KMS-11 (cell line): ENCODE measurements at regions not wholly inside any gene's neighbourhood (a gene's known extent, or its start where the extent isn't known, plus 50 kb on each side); places are given as distances from the start of the nearest gene placed in this dataset.

Experiments used
- H2AFZ ChIP-seq: fragments of 200-600 bp; sonication (generic); 2 replicates; pipeline ENCODE4 v1.6.1; 2016; ENCODE audit warnings: antibody characterized with exemption, mixed run types, low read depth
- H3K27ac ChIP-seq: fragments of 200-600 bp; sonication (generic); 2 replicates; pipeline ENCODE4 v1.6.1; 2016; ENCODE audit warnings: mild to moderate bottlenecking, mixed run types
- H3K27me3 ChIP-seq: fragments of 200-600 bp; sonication (generic); 2 replicates; pipeline ENCODE4 v1.6.1; 2017; ENCODE audit warnings: mild to moderate bottlenecking, low read depth, mixed run types, moderate library complexity; ENCODE audit not compliant: insufficient read depth
- H3K36me3 ChIP-seq: fragments of 200-600 bp; sonication (generic); 2 replicates; pipeline ENCODE4 v1.6.1; 2017; ENCODE audit warnings: mild to moderate bottlenecking, mixed run types; ENCODE audit not compliant: insufficient read depth
- H3K4me1 ChIP-seq: fragments of 200-600 bp; sonication (generic); 2 replicates; pipeline ENCODE4 v1.6.1; 2016; ENCODE audit warnings: mild to moderate bottlenecking, low read depth, mixed run types; ENCODE audit not compliant: poor library complexity, severe bottlenecking
- H3K4me2 ChIP-seq: fragments of 200-600 bp; sonication (generic); 2 replicates; pipeline ENCODE4 v1.7.0; 2016; ENCODE audit warnings: mild to moderate bottlenecking, mixed run types
- H3K4me3 ChIP-seq: fragments of 200-600 bp; sonication (generic); IDR thresholded peaks from 2 replicates; pipeline ENCODE4 v1.6.1; 2017; ENCODE audit warnings: low read depth, low read length, mixed read lengths; ENCODE audit not compliant: insufficient read depth
- H3K79me2 ChIP-seq: fragments of 200-600 bp; sonication (generic); 2 replicates; pipeline ENCODE4 v1.6.1; 2016; ENCODE audit warnings: low read depth, mixed run types; ENCODE audit not compliant: insufficient read depth
- H3K9ac ChIP-seq: fragments of 200-600 bp; sonication (generic); 2 replicates; pipeline ENCODE4 v1.6.1; 2016; ENCODE audit warnings: mild to moderate bottlenecking, mixed run types
- H4K20me1 ChIP-seq: fragments of 200-600 bp; sonication (generic); 2 replicates; pipeline ENCODE4 v1.6.1; 2016; ENCODE audit warnings: mild to moderate bottlenecking, mixed run types; ENCODE audit not compliant: insufficient read depth
- CTCF ChIP-seq: fragments of 200-600 bp; sonication (generic); conservative IDR thresholded peaks from 2 replicates; pipeline ENCODE4 v1.6.1; 2017; ENCODE audit warnings: low read depth, mild to moderate bottlenecking, antibody characterized with exemption, low read length, moderate library complexity, mixed read lengths

DNA sequence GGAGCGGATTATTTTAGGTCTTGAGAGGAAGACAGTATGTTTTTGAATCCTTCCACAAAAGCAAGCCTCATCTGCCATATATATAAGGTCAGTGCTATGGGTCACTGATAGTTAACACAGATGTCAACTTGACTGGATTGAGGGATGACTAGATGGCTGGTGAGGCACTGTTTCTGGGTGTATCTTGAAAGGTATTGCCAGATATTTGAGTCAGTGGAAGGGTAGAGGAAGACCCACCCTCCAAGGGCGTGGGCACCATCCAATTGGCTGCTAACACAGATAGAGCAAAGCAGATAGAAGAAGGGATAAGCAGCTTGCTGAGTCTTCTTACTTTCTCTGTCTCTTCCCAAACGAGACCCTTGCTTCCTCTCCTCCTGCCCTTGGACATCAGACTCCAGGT is 185.0 kb upstream of the BTG1 start:
- Histone ChIP-seq H3K4me1 (no peaks in the 10 kb centered on the region), H3K27ac (no peak overlapping the region), H3K4me2 (no peak overlapping the region), H4K20me1 (no peaks in the 10 kb centered on the region), H3K4me3 (no peak overlapping the region), H3K27me3 (no peaks in the 10 kb centered on the region), H2AFZ (no peak overlapping the region), H3K79me2 (no peaks in the 10 kb centered on the region), H3K36me3 (no peaks in the 10 kb centered on the region), H3K9ac (no peak overlapping the region)
- TF ChIP-seq CTCF = no peak

GRCh38 chr12:92326877-92327276 is 181.2 kb upstream of the BTG1 start:
- H4K20me1 ChIP-seq = no peaks in the 10 kb centered on the region
- H3K36me3 ChIP-seq = no peaks in the 10 kb centered on the region
- H3K4me2 ChIP-seq = no peak overlapping the region
- TF ChIP-seq CTCF = no peak
- H3K27me3 ChIP-seq = no peaks in the 10 kb centered on the region
- H3K4me3 ChIP-seq = no peak overlapping the region
- H3K79me2 ChIP-seq = no peaks in the 10 kb centered on the region
- H2AFZ ChIP-seq = no peak overlapping the region
- H3K4me1 ChIP-seq = no peaks in the 10 kb centered on the region
- H3K9ac ChIP-seq = no peak overlapping the region
- no peak overlapping the region for H3K27ac ChIP-seq

DNA sequence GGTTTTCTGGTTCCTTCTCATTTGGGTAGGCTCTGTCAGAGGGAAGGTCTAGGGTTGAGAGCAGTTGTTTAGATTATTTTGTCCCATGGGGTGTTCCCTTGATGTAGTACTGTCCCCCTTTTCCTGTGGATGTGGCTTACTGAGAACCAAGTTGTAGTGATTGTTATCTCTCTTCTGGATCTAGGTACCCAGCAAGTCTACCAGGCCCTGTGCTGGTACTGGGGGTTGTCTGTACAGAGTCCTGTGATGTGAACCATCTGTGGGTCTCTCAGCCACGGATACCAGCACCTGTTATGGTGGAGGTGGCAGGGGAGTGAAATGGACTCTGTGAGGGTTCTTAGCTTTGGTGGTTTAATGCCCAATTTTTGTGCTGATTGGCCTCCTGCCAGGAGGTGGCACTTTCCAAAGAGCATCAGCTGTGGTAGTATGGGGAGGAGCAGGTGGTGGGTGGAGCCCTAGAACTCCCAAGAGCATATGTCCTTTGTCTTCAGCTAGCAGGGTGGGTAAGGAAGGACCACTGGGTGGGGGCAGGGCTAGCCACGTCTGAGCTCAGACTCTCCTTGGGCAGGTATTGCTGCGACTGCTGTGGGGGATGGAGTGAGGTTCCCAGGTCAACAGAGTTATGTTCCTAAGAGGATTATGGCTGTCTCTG is 179.3 kb upstream of the BTG1 start:
- Histone ChIP-seq H3K79me2 (no peaks in the 10 kb centered on the region), H3K27ac (no peak overlapping the region), H3K36me3 (no peaks in the 10 kb centered on the region), H3K4me3 (no peak overlapping the region), H3K4me1 (no peaks in the 10 kb centered on the region), H3K27me3 (no peaks in the 10 kb centered on the region), H3K9ac (no peak overlapping the region), H3K4me2 (no peak overlapping the region), H4K20me1 (no peaks in the 10 kb centered on the region), H2AFZ (no peak overlapping the region)
- TF ChIP-seq CTCF = no peak

DNA sequence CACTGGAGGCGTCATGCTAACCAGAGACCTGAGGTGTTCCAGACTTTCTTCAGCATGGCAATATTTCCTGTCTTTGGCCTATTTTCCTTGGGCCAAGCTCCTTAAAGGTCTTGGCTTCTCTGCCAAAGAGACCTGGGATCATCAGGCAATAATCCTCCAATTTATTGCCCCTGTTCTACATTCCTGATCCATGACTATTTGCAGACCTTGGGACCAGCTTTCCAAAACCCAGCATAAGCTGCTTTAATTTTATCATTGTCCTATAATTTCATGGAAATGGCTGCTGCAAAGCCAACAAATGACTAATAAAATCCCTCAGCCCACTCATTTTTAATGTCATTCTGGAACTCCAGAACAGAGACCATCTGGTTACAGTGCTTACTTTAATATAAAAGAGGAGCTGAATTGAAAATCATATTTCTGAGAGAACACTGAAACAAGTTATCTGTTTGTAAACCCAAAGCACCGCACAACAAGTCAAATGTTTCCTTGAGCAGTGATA is 166.9 kb upstream of the BTG1 start:
- Histone ChIP-seq H2AFZ (no peak overlapping the region), H3K4me1 (no peaks in the 10 kb centered on the region), H3K4me2 (no peak overlapping the region), H3K79me2 (no peaks in the 10 kb centered on the region), H3K36me3 (no peaks in the 10 kb centered on the region), H4K20me1 (no peaks in the 10 kb centered on the region), H3K4me3 (no peak overlapping the region), H3K9ac (no peak overlapping the region), H3K27ac (no peak overlapping the region), H3K27me3 (no peaks in the 10 kb centered on the region)
- TF ChIP-seq CTCF = no peak
